ENCODE measurements at regions not wholly inside any gene's neighbourhood (a gene's known extent, or its start where the extent isn't known, plus 50 kb on each side); places are given as distances from the start of the nearest gene placed in this dataset.

DNA sequence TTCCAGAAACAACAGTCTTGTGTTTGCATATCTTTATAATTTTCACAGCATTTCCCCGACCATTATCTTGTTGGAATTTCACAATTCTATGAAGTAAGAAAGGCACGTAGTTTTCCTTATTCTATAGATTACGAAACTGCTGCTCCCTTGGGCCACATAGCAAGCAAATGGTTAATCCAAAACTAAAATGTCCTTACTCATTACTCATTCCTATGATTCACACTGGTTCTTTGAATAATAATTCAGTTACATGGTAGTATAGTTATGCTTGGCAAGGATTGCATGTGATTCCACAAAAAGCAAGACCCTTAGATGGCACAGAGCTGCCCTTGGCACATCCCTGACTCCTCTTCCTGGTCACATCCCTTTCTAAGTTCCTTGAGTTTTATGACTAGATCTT lies 51.2 kb downstream of the OR13H1 start:
- no peaks in the 10 kb centered on the region for H3K27me3 ChIP-seq (ENCODE audit: control insufficient read depth in 1 of 2, insufficient read depth in 2 of 2, low read length in 1 of 2)
- no peaks in the 10 kb centered on the region for H3K4me1 ChIP-seq (ENCODE audit: control insufficient read depth in 1 of 2, insufficient read depth in 2 of 2, low read length in 2 of 2)
- no peak for ATAC-seq (ENCODE audit: low FRiP score)
- 24 to 36% methylated on average over 3 of the region's 3 CpGs for whole genome bisulfite sequencing, 2 donors
- intact Hi-C loops (cut with DNase I): no loop called here
- H3K9me3 ChIP-seq (ENCODE audit: control insufficient read depth, low read length): no peaks in the 10 kb centered on the region
- H3K4me3 ChIP-seq (ENCODE audit: low read length in 2 of 2): no peak overlapping the region
- no peaks in the 10 kb centered on the region for H3K36me3 ChIP-seq (ENCODE audit: control insufficient read depth in 1 of 2, insufficient read depth in 2 of 2, low read length in 1 of 2)
- H3K27ac ChIP-seq (ENCODE audit: low read depth in 1 of 2, low read length in 2 of 2): no peak overlapping the region
- no peak for DNase-seq

- H3K4me3 ChIP-seq (ENCODE audit: low read length in 2 of 2): no peak overlapping the region
- 78 to 86% methylated on average over 2 of the region's 2 CpGs for WGBS, 2 donors
- no peak for ATAC-seq (ENCODE audit: low FRiP score)
These were observed 64.0 kb downstream of the OR13H1 start for GRCh38 chrX:131607792-131608369.

DNA sequence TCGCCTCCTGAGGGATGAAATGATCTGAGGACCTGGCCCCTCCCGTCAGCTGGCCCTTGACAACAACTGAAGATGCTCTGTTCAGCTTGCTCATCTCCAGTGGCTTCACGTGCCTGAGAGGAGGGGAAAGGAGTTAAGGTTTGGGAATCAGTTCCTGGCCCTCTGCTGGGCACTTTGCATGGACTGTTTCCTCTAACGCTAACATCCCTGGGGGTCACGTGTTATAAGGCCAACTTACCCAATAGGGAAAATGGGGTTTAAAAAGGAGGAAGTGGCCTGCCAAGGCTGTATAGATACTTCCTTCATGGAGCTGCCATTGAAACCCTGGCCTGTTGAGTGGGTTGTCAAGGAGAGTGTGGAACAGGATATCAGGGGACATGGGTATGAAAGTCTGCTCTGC lies 65.6 kb downstream of the OR13H1 start:
- no peak overlapping the region for H3K4me3 ChIP-seq (ENCODE audit: low read length in 2 of 2)
- no peak overlapping the region for H3K27ac ChIP-seq (ENCODE audit: low read depth in 1 of 2, low read length in 2 of 2)
- no peaks in the 10 kb centered on the region for H3K4me1 ChIP-seq (ENCODE audit: control insufficient read depth in 1 of 2, insufficient read depth in 2 of 2, low read length in 2 of 2)
- H3K27me3 ChIP-seq (ENCODE audit: control insufficient read depth in 1 of 2, insufficient read depth in 2 of 2, low read length in 1 of 2): no peaks in the 10 kb centered on the region
- intact Hi-C loops (cut with DNase I): no loop called here
- H3K36me3 ChIP-seq (ENCODE audit: control insufficient read depth in 1 of 2, insufficient read depth in 2 of 2, low read length in 1 of 2): no peaks in the 10 kb centered on the region
- WGBS, 2 donors: 53 to 92% methylated on average over 5 of the region's 5 CpGs
- H3K9me3 ChIP-seq (ENCODE audit: control insufficient read depth, low read length): no peaks in the 10 kb centered on the region
- DNase-seq (no peak), ATAC-seq (ENCODE audit: low FRiP score) (no peak)

More at GRCh38 chrX:131607792-131608369, 64.0 kb downstream of the OR13H1 start:
- intact Hi-C loops (cut with DNase I): no loop called here
- no peak for DNase-seq
- no peaks in the 10 kb centered on the region for H3K27me3 ChIP-seq (ENCODE audit: control insufficient read depth in 1 of 2, insufficient read depth in 2 of 2, low read length in 1 of 2)
- no peaks in the 10 kb centered on the region for H3K9me3 ChIP-seq (ENCODE audit: control insufficient read depth, low read length)
- no peaks in the 10 kb centered on the region for H3K4me1 ChIP-seq (ENCODE audit: control insufficient read depth in 1 of 2, insufficient read depth in 2 of 2, low read length in 2 of 2)
- no peak overlapping the region for H3K27ac ChIP-seq (ENCODE audit: low read depth in 1 of 2, low read length in 2 of 2)
- no peaks in the 10 kb centered on the region for H3K36me3 ChIP-seq (ENCODE audit: control insufficient read depth in 1 of 2, insufficient read depth in 2 of 2, low read length in 1 of 2)

DNA sequence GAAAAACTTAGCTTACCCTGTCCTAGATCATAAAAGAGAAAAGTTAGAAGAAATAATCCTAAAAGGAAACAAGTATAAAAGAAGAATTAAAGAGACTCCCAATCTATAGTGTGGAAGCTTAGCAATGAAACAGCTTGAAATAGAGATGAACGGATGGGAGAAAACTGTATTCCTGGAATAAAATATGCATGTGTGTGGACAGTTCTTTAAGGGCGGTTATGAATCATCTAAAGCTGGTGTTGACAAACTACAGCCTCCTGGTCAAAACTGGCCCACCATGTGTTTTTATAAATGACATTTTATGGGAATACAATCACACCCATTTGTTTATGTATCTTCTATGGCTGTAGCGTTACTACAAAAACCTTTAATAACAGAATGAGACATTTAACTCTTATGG lies 69.4 kb downstream of the OR13H1 start:
- H3K36me3 ChIP-seq (ENCODE audit: control insufficient read depth in 1 of 2, insufficient read depth in 2 of 2, low read length in 1 of 2): no peaks in the 10 kb centered on the region
- ATAC-seq (ENCODE audit: low FRiP score): no peak
- WGBS, 2 donors: 75 to 95% methylated on average over 3 of the region's 3 CpGs
- no peak for DNase-seq
- no peaks in the 10 kb centered on the region for H3K27me3 ChIP-seq (ENCODE audit: control insufficient read depth in 1 of 2, insufficient read depth in 2 of 2, low read length in 1 of 2)
- no peaks in the 10 kb centered on the region for H3K4me1 ChIP-seq (ENCODE audit: control insufficient read depth in 1 of 2, insufficient read depth in 2 of 2, low read length in 2 of 2)
- H3K27ac ChIP-seq (ENCODE audit: low read depth in 1 of 2, low read length in 2 of 2): no peak overlapping the region
- intact Hi-C loops (cut with DNase I): no loop called here
- H3K4me3 ChIP-seq (ENCODE audit: low read length in 2 of 2): no peak overlapping the region
- no peaks in the 10 kb centered on the region for H3K9me3 ChIP-seq (ENCODE audit: control insufficient read depth, low read length)

GRCh38 chrX:131614241-131614640 lies 70.4 kb downstream of the OR13H1 start:
- intact Hi-C loops (cut with DNase I): no loop called here
- Histone ChIP-seq H3K4me1 (ENCODE audit: control insufficient read depth in 1 of 2, insufficient read depth in 2 of 2, low read length in 2 of 2) (no peaks in the 10 kb centered on the region), H3K9me3 (ENCODE audit: control insufficient read depth, low read length) (no peaks in the 10 kb centered on the region), H3K27ac (ENCODE audit: low read depth in 1 of 2, low read length in 2 of 2) (no peak overlapping the region), H3K36me3 (ENCODE audit: control insufficient read depth in 1 of 2, insufficient read depth in 2 of 2, low read length in 1 of 2) (no peaks in the 10 kb centered on the region), H3K4me3 (ENCODE audit: low read length in 2 of 2) (no peak overlapping the region), H3K27me3 (ENCODE audit: control insufficient read depth in 1 of 2, insufficient read depth in 2 of 2, low read length in 1 of 2) (no peaks in the 10 kb centered on the region)
- ATAC-seq (ENCODE audit: low FRiP score): no peak
- WGBS, 2 donors: 68 to 90% methylated on average over 2 of the region's 2 CpGs
- no peak for DNase-seq

- no peak for ATAC-seq (ENCODE audit: low FRiP score)
- WGBS, 2 donors: 17 to 29% methylated on average over 3 of the region's 3 CpGs
- H3K27ac ChIP-seq (ENCODE audit: low read depth in 1 of 2, low read length in 2 of 2): no peak overlapping the region
These were observed 73.3 kb downstream of the OR13H1 start for GRCh38 chrX:131617182-131617581.

GRCh38 chrX:131621650-131622049 lies 77.8 kb downstream of the OR13H1 start:
- intact Hi-C loops (cut with DNase I): no loop called here
- H3K36me3 ChIP-seq (ENCODE audit: control insufficient read depth in 1 of 2, insufficient read depth in 2 of 2, low read length in 1 of 2): no peaks in the 10 kb centered on the region
- no peaks in the 10 kb centered on the region for H3K27me3 ChIP-seq (ENCODE audit: control insufficient read depth in 1 of 2, insufficient read depth in 2 of 2, low read length in 1 of 2)
- ATAC-seq (ENCODE audit: low FRiP score) (no peak), DNase-seq (no peak)
- no peak overlapping the region for H3K27ac ChIP-seq (ENCODE audit: low read depth in 1 of 2, low read length in 2 of 2)
- H3K4me1 ChIP-seq (ENCODE audit: control insufficient read depth in 1 of 2, insufficient read depth in 2 of 2, low read length in 2 of 2): no peaks in the 10 kb centered on the region
- no peaks in the 10 kb centered on the region for H3K9me3 ChIP-seq (ENCODE audit: control insufficient read depth, low read length)
- H3K4me3 ChIP-seq (ENCODE audit: low read length in 2 of 2): no peak overlapping the region
- WGBS, 2 donors: 0 to 4% methylated on average over 1 of the region's 1 CpG

More at GRCh38 chrX:131617182-131617581, 73.3 kb downstream of the OR13H1 start:
- no peaks in the 10 kb centered on the region for H3K9me3 ChIP-seq (ENCODE audit: control insufficient read depth, low read length)
- H3K4me1 ChIP-seq (ENCODE audit: control insufficient read depth in 1 of 2, insufficient read depth in 2 of 2, low read length in 2 of 2): no peaks in the 10 kb centered on the region
- no peaks in the 10 kb centered on the region for H3K36me3 ChIP-seq (ENCODE audit: control insufficient read depth in 1 of 2, insufficient read depth in 2 of 2, low read length in 1 of 2)
- no peaks in the 10 kb centered on the region for H3K27me3 ChIP-seq (ENCODE audit: control insufficient read depth in 1 of 2, insufficient read depth in 2 of 2, low read length in 1 of 2)
- no peak for DNase-seq
- intact Hi-C loops (cut with DNase I): no loop called here
- no peak overlapping the region for H3K4me3 ChIP-seq (ENCODE audit: low read length in 2 of 2)

DNA sequence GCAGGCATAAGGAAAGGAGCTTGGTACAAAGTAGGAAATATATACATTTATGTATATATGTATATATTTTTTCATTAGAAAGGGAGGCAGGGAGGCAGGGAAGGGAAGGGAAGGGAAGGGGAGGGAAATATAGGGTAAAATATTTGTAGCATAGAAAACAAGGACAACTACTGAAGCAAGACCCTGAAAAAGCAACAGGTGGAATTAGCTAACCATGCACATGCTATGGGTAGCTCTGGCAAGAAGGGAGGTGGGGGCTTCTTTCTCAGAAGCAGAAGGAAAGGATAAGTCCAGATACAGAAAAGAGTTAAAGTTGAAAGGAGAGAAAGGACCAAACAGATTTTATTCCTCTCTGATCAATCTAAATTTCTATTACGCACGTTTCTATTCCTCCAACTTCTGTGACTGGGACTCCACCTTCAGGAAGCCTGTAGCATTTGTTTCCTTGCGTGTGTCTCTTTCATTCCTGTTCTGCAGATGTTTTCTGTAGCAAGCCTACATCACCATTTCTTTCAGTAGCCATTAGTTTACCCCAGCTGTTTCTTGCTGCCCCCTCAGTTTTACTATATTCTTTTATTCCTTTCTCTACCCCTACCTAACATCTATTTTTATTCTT lies 82.9 kb downstream of the OR13H1 start:
- Histone ChIP-seq H3K4me1 (ENCODE audit: control insufficient read depth in 1 of 2, insufficient read depth in 2 of 2, low read length in 2 of 2) (no peaks in the 10 kb centered on the region), H3K4me3 (ENCODE audit: low read length in 2 of 2) (no peak overlapping the region), H3K9me3 (ENCODE audit: control insufficient read depth, low read length) (no peaks in the 10 kb centered on the region), H3K27ac (ENCODE audit: low read depth in 1 of 2, low read length in 2 of 2) (no peak overlapping the region), H3K36me3 (ENCODE audit: control insufficient read depth in 1 of 2, insufficient read depth in 2 of 2, low read length in 1 of 2) (no peaks in the 10 kb centered on the region), H3K27me3 (ENCODE audit: control insufficient read depth in 1 of 2, insufficient read depth in 2 of 2, low read length in 1 of 2) (no peaks in the 10 kb centered on the region)
- DNase-seq: no peak
- 6 to 23% methylated on average over 3 of the region's 3 CpGs for WGBS, 2 donors
- intact Hi-C loops (cut with DNase I): no loop called here
- ATAC-seq (ENCODE audit: low FRiP score): no peak

DNA sequence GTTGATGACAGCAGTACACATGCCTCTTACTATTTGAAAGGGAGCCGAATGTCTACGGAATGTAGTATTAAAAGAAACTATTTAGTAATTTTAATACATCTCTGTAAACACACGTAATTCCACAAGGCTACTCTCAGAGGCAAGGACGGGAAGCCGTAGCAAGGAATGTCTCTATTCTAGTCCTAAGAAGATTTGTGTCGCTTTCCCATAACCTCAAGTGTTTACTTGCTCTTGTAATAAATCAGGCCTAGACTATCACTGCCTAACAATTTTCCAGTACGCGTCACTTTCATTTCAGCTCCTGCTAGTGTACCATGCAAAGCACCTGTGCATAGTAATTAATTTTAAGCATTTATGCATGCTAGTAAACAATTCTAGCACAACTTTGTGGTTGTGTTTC lies 86.7 kb downstream of the OR13H1 start:
- intact Hi-C loops (cut with DNase I): loop anchor here (5.0 kb wide), 1 partner anchor 658 kb away; no protein-coding TSS in a partner anchor
- 81 to 91% methylated on average over 8 of the region's 8 CpGs for WGBS, 2 donors
- H3K27ac ChIP-seq (ENCODE audit: low read depth in 1 of 2, low read length in 2 of 2): no peak overlapping the region
- no peak for ATAC-seq (ENCODE audit: low FRiP score)
- no peaks in the 10 kb centered on the region for H3K4me1 ChIP-seq (ENCODE audit: control insufficient read depth in 1 of 2, insufficient read depth in 2 of 2, low read length in 2 of 2)
- DNase-seq: no peak
- H3K36me3 ChIP-seq (ENCODE audit: control insufficient read depth in 1 of 2, insufficient read depth in 2 of 2, low read length in 1 of 2): no peaks in the 10 kb centered on the region
- H3K27me3 ChIP-seq (ENCODE audit: control insufficient read depth in 1 of 2, insufficient read depth in 2 of 2, low read length in 1 of 2): no peaks in the 10 kb centered on the region
- no peak overlapping the region for H3K4me3 ChIP-seq (ENCODE audit: low read length in 2 of 2)
- no peaks in the 10 kb centered on the region for H3K9me3 ChIP-seq (ENCODE audit: control insufficient read depth, low read length)

All from aorta (tissue), 5 donors.